Smooth muscle cell (in vitro differentiated cells): ENCODE measurements at regions not wholly inside any gene's neighbourhood (a gene's known extent, or its start where the extent isn't known, plus 50 kb on each side); places are given as distances from the start of the nearest gene placed in this dataset.

ENCODE experiments used
- DNase-seq: peaks from one replicate; lab custom pipeline; 2025; ENCODE audit not compliant: unreplicated experiment; lab: John Stamatoyannopoulos, UW
- H2AFZ ChIP-seq: fragments of 200-600 bp; sonication (generic); 2 replicates; pipeline ENCODE4 v1.6.0; 2016; ENCODE audit warnings: antibody characterized with exemption, low read depth, mild to moderate bottlenecking
- H3F3A ChIP-seq: fragments of 200-600 bp; sonication (generic); 2 replicates; pipeline ENCODE4 v1.6.0; 2017; ENCODE audit warnings: antibody characterized with exemption, low read depth
- H3K27ac ChIP-seq: fragments of 200-600 bp; sonication (generic); 2 replicates; pipeline ENCODE4 v1.5.1; 2016; ENCODE audit warnings: low read depth, mild to moderate bottlenecking
- H3K27me3 ChIP-seq: fragments of 200-600 bp; sonication (generic); 2 replicates; pipeline ENCODE4 v1.6.1; 2016; ENCODE audit warnings: low read depth, mild to moderate bottlenecking
- H3K36me3 ChIP-seq: fragments of 200-600 bp; sonication (generic); 2 replicates; pipeline ENCODE4 v1.5.1; 2016; ENCODE audit warnings: low read depth
- H3K4me1 ChIP-seq: fragments of 200-600 bp; sonication (generic); 2 replicates; pipeline ENCODE4 v1.5.1; 2016; ENCODE audit warnings: low read depth
- H3K4me2 ChIP-seq: fragments of 200-600 bp; sonication (generic); 2 replicates; pipeline ENCODE4 v1.6.0; 2016; ENCODE audit warnings: mild to moderate bottlenecking
- H3K4me3 ChIP-seq: fragments of 200-600 bp; sonication (generic); 2 replicates; pipeline ENCODE4 v1.5.1; 2016; ENCODE audit warnings: mild to moderate bottlenecking
- H3K79me2 ChIP-seq: fragments of 200-600 bp; sonication (generic); 2 replicates; pipeline ENCODE4 v1.6.0; 2016; ENCODE audit warnings: low read depth, mild to moderate bottlenecking
- H3K9ac ChIP-seq: fragments of 200-600 bp; sonication (generic); 2 replicates; pipeline ENCODE4 v1.6.0; 2016; ENCODE audit warnings: low read depth
- H3K9me3 ChIP-seq: fragments of 200-600 bp; sonication (generic); replicated peaks from 2 replicates; pipeline ENCODE4 v1.5.1; 2016; ENCODE audit warnings: low read depth
- H4K20me1 ChIP-seq: fragments of 200-600 bp; sonication (generic); 2 replicates; pipeline ENCODE4 v1.6.0; 2016; ENCODE audit warnings: low read depth
- WGBS: methylation state at CpG from one replicate; pipeline ENCODE4 v1.1.7; 2016; ENCODE audit warnings: low lambda C conversion rate; 5-methylcytosine and 5-hydroxymethylcytosine counted together
- TF ChIP-seq, protein P1 (sequence below): fragments of 200-600 bp; sonication (generic); IDR thresholded peaks from 2 replicates; pipeline ENCODE4 v1.5.1; 2017; ENCODE audit warnings: borderline replicate concordance, mild to moderate bottlenecking, antibody characterized with exemption; ENCODE audit not compliant: insufficient read depth, poor library complexity, severe bottlenecking

GRCh38 chrX:13263560-13264251 lies 56.1 kb downstream of the ATXN3L start:
- H3K27me3 ChIP-seq: no peaks in the 10 kb centered on the region
- H4K20me1 ChIP-seq: no peaks in the 10 kb centered on the region
- no peaks in the 10 kb centered on the region for H3K79me2 ChIP-seq
- no peak overlapping the region for H3K4me3 ChIP-seq
- H3K4me2 ChIP-seq: no peak overlapping the region
- H3K9me3 ChIP-seq: no peaks in the 10 kb centered on the region
- H2AFZ ChIP-seq: no peak overlapping the region
- no peak for DNase-seq
- no peaks in the 10 kb centered on the region for H3K36me3 ChIP-seq
- TF ChIP-seq, protein P1, sequence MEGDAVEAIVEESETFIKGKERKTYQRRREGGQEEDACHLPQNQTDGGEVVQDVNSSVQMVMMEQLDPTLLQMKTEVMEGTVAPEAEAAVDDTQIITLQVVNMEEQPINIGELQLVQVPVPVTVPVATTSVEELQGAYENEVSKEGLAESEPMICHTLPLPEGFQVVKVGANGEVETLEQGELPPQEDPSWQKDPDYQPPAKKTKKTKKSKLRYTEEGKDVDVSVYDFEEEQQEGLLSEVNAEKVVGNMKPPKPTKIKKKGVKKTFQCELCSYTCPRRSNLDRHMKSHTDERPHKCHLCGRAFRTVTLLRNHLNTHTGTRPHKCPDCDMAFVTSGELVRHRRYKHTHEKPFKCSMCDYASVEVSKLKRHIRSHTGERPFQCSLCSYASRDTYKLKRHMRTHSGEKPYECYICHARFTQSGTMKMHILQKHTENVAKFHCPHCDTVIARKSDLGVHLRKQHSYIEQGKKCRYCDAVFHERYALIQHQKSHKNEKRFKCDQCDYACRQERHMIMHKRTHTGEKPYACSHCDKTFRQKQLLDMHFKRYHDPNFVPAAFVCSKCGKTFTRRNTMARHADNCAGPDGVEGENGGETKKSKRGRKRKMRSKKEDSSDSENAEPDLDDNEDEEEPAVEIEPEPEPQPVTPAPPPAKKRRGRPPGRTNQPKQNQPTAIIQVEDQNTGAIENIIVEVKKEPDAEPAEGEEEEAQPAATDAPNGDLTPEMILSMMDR: no peak
- no peaks in the 10 kb centered on the region for H3F3A ChIP-seq
- no peak overlapping the region for H3K9ac ChIP-seq
- H3K27ac ChIP-seq: no peak overlapping the region
- H3K4me1 ChIP-seq: peaks cover 23% of the 10 kb centered on the region
- 94% methylated on average over 6 of the region's 6 CpGs for WGBS

DNA sequence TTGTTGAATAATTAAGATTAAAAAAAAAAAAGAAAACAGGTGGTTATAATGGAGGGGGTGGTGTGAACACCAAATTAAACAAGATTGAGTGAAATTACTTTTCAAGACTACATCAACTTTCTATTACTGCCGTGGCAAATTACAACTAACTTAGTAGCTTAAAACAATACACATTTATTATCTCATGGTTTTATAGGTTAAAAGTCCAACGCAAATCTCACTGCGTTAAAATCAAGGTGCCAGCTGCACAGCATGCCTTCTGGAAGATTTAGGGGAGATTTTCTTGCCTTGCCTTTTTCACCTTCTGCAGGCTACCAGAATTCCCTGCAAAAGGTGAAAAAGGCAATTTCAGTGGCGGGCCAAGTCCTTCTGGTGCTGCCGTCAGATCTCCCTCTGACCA lies 58.5 kb downstream of the ATXN3L start:
- Histone ChIP-seq H3K4me1 (peaks cover 16% of the 10 kb centered on the region), H3K27me3 (no peaks in the 10 kb centered on the region), H3F3A (no peaks in the 10 kb centered on the region), H3K36me3 (no peaks in the 10 kb centered on the region), H3K27ac (no peak overlapping the region), H3K4me2 (no peak overlapping the region), H3K4me3 (no peak overlapping the region), H3K9ac (no peak overlapping the region), H3K79me2 (no peaks in the 10 kb centered on the region), H2AFZ (no peak overlapping the region), H3K9me3 (no peaks in the 10 kb centered on the region), H4K20me1 (no peaks in the 10 kb centered on the region)
- no peak for DNase-seq
- WGBS: 88% methylated on average over 5 of the region's 5 CpGs
- TF ChIP-seq, protein P1: no peak

DNA sequence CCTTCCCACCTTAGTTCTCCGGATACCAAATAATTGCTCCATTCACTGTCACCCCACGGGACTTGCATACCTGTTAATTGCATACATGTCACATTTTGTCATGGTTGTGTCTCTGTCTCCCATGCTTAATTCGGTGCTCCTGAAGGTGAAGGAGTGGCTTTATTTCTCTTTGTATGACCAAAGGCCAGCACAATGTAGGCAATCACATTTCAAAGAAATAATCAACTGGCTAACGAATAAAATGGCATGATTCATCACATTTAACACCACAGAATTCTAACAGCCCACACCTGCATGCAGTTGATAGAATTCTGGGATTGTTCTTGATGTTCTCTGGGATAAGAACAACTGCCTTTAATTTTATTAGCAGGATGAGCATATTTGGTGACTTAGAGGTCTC lies 59.3 kb downstream of the ATXN3L start:
- Histone ChIP-seq H3K79me2 (no peaks in the 10 kb centered on the region), H3K9me3 (no peaks in the 10 kb centered on the region), H2AFZ (no peak overlapping the region), H3K27ac (no peak overlapping the region), H3K4me2 (no peak overlapping the region), H3K9ac (no peak overlapping the region), H3K4me1 (peaks cover 8% of the 10 kb centered on the region), H3K27me3 (no peaks in the 10 kb centered on the region), H3F3A (no peaks in the 10 kb centered on the region), H3K36me3 (no peaks in the 10 kb centered on the region), H4K20me1 (no peaks in the 10 kb centered on the region), H3K4me3 (no peak overlapping the region)
- DNase-seq: no peak
- TF ChIP-seq, protein P1: no peak
- 85% methylated on average over 4 of the region's 4 CpGs for WGBS

GRCh38 chrX:13258725-13259124 lies 61.1 kb downstream of the ATXN3L start:
- WGBS: 100% methylated on average over 5 of the region's 5 CpGs
- no peak overlapping the region for H3K27ac ChIP-seq
- no peak overlapping the region for H3K4me2 ChIP-seq
- no peaks in the 10 kb centered on the region for H3K9me3 ChIP-seq
- H2AFZ ChIP-seq: no peak overlapping the region
- no peak overlapping the region for H3K4me3 ChIP-seq
- H3K27me3 ChIP-seq: no peaks in the 10 kb centered on the region
- H3K36me3 ChIP-seq: no peaks in the 10 kb centered on the region
- no peak overlapping the region for H3K9ac ChIP-seq
- DNase-seq: no peak
- H3F3A ChIP-seq: no peaks in the 10 kb centered on the region
- TF ChIP-seq, protein P1: no peak
- no peaks in the 10 kb centered on the region for H3K4me1 ChIP-seq
- H3K79me2 ChIP-seq: no peaks in the 10 kb centered on the region
- H4K20me1 ChIP-seq: no peaks in the 10 kb centered on the region
